NT2/D1 (cell line): ENCODE measurements at regions not wholly inside any gene's neighbourhood (a gene's known extent, or its start where the extent isn't known, plus 50 kb on each side); places are given as distances from the start of the nearest gene placed in this dataset.
"Not testable (repeated sequence)": the region's sequence is repeated elsewhere in the genome, so short reads cannot be mapped to it uniquely, and the experiment has no call there.

Experiments
- SUZ12 ChIP-seq: IDR thresholded peaks from 2 replicates; pipeline ENCODE4 v1.6.1; 2011; ENCODE audit not compliant: insufficient read length, insufficient read depth; ENCODE audit errors: extremely low read depth
- YY1 ChIP-seq: IDR thresholded peaks from 2 replicates; pipeline ENCODE4 v1.6.1; 2011; ENCODE audit not compliant: insufficient read length, insufficient read depth

DNA sequence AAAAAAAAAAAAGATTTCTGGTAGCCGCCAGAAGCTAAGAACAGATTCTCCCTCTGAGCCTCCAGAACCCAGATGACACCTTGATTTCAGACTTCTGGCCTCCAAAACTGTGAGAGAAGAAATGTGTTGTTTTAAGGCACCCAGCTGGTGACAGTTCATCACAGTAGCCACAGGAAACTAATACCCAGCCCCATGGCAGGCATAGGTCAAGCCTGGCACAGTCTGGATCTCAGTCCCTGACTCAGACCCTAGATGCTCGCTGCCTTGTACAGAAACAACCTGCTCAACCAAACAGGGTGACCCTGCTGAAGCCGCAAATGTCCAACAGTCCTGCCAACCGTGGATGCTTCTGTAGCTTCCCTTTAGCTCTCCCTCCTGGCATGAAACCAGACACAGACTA is 61.8 kb upstream of the NUDT4B start:
- TF ChIP-seq YY1, SUZ12: not testable (repeated sequence)
